ENCODE measurements at regions not wholly inside any gene's neighbourhood (a gene's known extent, or its start where the extent isn't known, plus 50 kb on each side); places are given as distances from the start of the nearest gene placed in this dataset.
"Not testable (repeated sequence)": the region's sequence is repeated elsewhere in the genome, so short reads cannot be mapped to it uniquely, and the experiment has no call there.

- no peak for DNase-seq (ENCODE audit: low read depth in 2 of 2, low spot score in 1 of 2)
Observed at GRCh38 chr6:166703149-166703710, 76.2 kb upstream of the RPS6KA2 start.

DNA sequence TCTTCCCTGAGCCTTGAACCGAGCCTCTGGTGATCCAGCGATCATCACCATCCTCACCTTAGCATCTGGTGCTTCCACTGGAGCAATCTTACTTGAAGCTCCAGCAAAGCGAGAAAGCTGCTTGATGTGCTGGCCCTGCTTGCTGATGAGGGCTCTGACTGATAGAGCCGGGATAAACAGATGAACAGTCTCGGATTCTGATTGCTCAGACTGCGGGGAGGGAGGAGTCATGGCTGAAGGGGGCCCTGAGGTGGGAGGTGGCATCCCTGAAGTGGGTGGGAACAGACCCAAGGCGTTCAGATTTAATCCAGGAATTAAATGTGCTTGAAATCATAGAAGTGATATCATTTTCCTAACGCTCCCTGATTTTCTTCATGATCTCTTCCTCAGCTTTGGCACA lies 74.4 kb upstream of the RPS6KA2 start:
- DNase-seq (ENCODE audit: low read depth in 2 of 2, low spot score in 1 of 2): not testable (repeated sequence)

- not testable (repeated sequence) for DNase-seq (ENCODE audit: low read depth in 2 of 2, low spot score in 1 of 2)
Observed at GRCh38 chr6:166700871-166701270, 73.8 kb upstream of the RPS6KA2 start.

DNA sequence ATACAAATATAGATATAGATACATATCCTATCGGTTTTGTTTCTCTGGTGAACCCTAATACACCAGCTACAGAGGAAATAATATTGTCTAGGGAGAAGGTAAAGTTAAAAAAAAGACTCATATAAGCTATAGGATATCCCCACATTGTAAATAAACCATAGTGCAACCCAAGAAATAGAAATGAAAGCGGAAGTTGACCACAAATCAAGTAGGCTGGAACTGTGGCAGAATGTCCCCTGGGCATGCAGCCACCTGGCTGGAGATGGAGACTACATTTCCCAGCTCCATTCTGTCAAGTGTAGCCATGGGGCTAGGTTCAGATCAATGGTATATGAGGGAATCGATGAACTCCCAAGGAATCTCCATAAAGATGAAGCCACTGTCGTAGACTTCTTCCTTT lies 70.1 kb upstream of the RPS6KA2 start:
- no peak for DNase-seq (ENCODE audit: low read depth in 2 of 2, low spot score in 1 of 2)

- DNase-seq (ENCODE audit: low read depth in 2 of 2, low spot score in 1 of 2): no peak
Observed at GRCh38 chr6:166693880-166694279, 66.8 kb upstream of the RPS6KA2 start.

- no peak for DNase-seq (ENCODE audit: low read depth in 2 of 2, low spot score in 1 of 2)
Observed at GRCh38 chr6:166692723-166693302, 65.8 kb upstream of the RPS6KA2 start.

DNA sequence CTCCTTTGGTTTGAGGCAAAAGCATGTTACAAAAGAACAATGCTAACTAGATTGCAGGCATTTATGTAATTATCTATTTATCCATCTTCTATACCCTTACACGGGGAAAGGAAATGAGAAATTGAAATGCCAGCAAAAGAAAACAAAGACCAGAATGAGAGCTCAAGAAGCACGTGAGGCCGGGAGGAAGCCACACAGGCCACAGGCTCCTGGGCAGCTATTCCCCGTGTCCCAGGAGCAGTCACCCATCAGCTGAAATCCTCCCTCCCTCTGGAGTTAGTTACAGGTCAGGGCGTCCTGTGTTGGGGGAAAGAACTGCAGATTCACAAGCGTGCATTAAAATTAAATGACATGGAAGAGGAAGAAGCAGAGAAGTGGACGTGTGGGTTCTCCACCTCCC lies 64.7 kb upstream of the RPS6KA2 start:
- no peak for DNase-seq (ENCODE audit: low read depth in 2 of 2, low spot score in 1 of 2)

GRCh38 chr6:166691199-166691598 lies 64.1 kb upstream of the RPS6KA2 start:
- no peak for DNase-seq (ENCODE audit: low read depth in 2 of 2, low spot score in 1 of 2)

DNA sequence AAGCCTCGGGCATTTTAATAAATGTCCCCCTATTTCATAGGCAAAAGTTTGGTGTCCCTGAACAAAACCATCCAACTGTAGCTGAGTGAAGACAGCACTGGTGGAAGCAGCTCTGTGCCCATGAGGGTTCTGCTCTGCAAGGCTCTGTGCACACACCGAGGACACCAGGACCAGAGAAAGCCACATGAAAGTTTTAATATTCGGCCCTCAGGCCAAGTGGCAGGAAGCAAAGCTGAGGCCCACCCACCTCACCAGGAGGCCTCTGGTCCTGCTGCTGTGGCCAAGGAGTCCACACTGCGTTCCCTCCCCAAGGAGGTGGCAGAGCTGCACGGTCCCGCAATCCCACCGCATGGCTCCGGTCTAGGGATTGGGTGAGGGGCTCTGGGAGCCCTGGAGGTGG lies 62.6 kb upstream of the RPS6KA2 start:
- no peak for DNase-seq (ENCODE audit: low read depth in 2 of 2, low spot score in 1 of 2)

GRCh38 chr6:166688901-166689300 lies 61.9 kb upstream of the RPS6KA2 start:
- DNase-seq (ENCODE audit: low read depth in 2 of 2, low spot score in 1 of 2): no peak

DNA sequence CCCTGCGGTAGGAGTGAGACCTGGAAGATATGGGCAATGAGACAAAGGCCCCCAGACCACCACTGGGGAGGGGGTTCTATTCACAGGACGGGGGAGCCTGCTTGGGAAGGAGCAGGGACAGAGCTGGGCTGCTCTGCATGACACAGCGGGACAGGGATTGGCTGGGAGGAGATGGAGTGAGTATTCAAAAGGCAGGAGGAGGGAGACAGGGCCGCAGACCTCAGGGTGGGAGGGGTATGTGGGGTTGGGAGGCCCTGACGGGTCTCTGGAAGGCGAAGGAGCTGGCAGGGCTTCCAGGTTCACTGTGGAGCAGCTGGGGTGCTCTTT lies 60.8 kb upstream of the RPS6KA2 start:
- no peak for DNase-seq (ENCODE audit: low read depth in 2 of 2, low spot score in 1 of 2)

- DNase-seq (ENCODE audit: low read depth in 2 of 2, low spot score in 1 of 2): no peak
Observed at GRCh38 chr6:166687070-166687878, 60.2 kb upstream of the RPS6KA2 start.

GRCh38 chr6:166686317-166686716 lies 59.3 kb upstream of the RPS6KA2 start:
- no peak for DNase-seq (ENCODE audit: low read depth in 2 of 2, low spot score in 1 of 2)

DNA sequence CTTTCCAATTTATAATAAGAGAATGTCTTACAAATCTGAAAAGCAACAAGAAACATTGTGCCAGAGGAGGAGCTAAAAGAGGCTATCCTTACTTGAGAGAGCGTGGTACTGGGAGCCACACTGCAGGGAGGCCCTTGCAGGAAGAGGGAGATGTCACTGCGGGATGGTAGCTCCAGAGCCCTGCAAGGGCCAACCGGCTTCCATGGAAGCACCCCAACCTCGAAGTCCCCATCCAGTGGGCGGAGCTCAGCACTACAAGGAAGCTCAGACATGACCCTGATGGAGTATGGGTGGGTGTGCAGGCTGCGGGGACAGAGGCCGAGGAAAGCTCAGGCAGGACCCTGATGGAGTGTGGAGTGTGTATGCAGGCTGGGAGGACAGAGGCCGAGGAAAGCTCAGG lies 57.8 kb upstream of the RPS6KA2 start:
- no peak for DNase-seq (ENCODE audit: low read depth in 2 of 2, low spot score in 1 of 2)

GRCh38 chr6:166684170-166684569 lies 57.1 kb upstream of the RPS6KA2 start:
- DNase-seq (ENCODE audit: low read depth in 2 of 2, low spot score in 1 of 2): no peak

DNA sequence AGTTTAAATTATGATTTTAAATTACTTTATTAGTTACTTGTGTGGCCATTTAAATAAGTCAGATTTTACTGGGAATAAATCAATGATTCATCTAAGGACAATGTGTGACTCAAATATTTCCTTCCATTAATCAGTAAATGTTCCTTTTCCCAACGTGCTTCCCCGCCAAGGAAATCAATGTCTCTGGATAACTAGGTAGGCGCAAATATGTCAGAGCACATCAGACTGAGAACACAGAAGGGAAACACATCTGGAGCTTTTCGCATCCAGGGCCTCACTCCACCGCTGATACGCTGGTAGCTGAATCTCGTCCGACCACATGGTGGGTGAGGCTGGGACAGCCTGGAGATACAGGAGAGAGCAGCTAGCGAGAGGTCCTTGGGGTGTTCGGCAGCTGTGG lies 56.4 kb upstream of the RPS6KA2 start:
- DNase-seq (ENCODE audit: low read depth in 2 of 2, low spot score in 1 of 2): no peak

DNA sequence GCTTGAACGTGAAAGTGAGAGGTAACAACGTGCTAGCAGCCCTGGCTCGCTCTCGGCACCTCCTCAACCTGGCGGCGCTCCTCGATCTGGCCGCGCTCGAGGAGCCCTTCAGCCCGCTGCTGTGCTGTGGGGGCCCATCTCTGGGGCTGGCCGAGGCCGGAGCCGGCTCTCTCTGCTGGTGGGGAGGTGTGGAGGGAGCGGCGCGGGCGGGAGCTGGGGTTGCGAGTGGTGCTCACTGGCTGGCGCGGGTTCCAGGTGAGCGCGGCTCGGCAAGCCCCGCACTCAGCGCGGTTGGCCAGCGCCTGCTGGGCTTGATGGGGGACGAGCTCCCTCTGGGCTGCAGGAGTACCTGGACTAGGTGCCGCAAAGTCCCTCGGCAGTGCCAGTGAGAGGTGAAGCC lies 52.5 kb upstream of the RPS6KA2 start:
- DNase-seq (ENCODE audit: low read depth in 2 of 2, low spot score in 1 of 2): no peak

GRCh38 chr6:166678426-166678825 lies 51.4 kb upstream of the RPS6KA2 start:
- DNase-seq (ENCODE audit: low read depth in 2 of 2, low spot score in 1 of 2): no peak

DNA sequence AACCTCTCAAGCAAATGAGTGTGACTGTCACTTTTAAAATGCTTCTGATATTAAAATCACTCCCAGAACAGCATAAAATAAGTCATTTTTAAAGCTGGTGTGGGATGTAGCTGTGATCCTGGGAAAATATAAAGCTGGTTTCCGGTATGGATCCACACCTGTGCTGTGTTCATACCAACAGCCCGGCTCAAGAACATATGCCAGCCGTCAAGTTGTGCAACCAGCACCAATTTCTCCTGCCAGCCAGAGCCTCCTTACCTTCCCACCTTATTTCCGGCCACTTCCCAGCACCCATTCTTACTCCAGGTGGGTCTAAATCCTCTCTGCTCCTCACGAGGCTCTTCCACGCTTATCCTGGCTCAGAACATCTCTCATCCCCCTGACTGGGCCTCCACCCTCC lies 50.9 kb upstream of the RPS6KA2 start:
- no peak for DNase-seq (ENCODE audit: low read depth in 2 of 2, low spot score in 1 of 2)
